ENCODE measurements at regions not wholly inside any gene's neighbourhood (a gene's known extent, or its start where the extent isn't known, plus 50 kb on each side); places are given as distances from the start of the nearest gene placed in this dataset.
"Not testable (repeated sequence)": the region's sequence is repeated elsewhere in the genome, so short reads cannot be mapped to it uniquely, and the experiment has no call there.

GRCh38 chrX:96540111-96540631, 144.5 kb upstream of the DIAPH2 start:
- DNase-seq, result no peak

- DNase-seq, result not testable (repeated sequence)
Observed at GRCh38 chrX:96546281-96546680, 138.4 kb upstream of the DIAPH2 start.

- no peak for DNase-seq
Observed at GRCh38 chrX:96551322-96551872, 133.2 kb upstream of the DIAPH2 start.

GRCh38 chrX:96556886-96557285, 127.8 kb upstream of the DIAPH2 start:
- no peak for DNase-seq

- DNase-seq, result not testable (repeated sequence)
Observed at GRCh38 chrX:96561129-96561528, 123.5 kb upstream of the DIAPH2 start.

GRCh38 chrX:96563646-96564045, 121.0 kb upstream of the DIAPH2 start:
- no peak for DNase-seq

GRCh38 chrX:96564595-96564994, 120.0 kb upstream of the DIAPH2 start:
- DNase-seq, result no peak

- DNase-seq, result no peak
Observed at GRCh38 chrX:96566878-96567277, 117.8 kb upstream of the DIAPH2 start.

GRCh38 chrX:96568071-96568470, 116.6 kb upstream of the DIAPH2 start:
- DNase-seq, result no peak

- no peak for DNase-seq
Observed at GRCh38 chrX:96569034-96569433, 115.6 kb upstream of the DIAPH2 start.

- DNase-seq, result no peak
Observed at GRCh38 chrX:96575011-96575410, 109.6 kb upstream of the DIAPH2 start.

- no peak for DNase-seq
Observed at GRCh38 chrX:96576368-96576767, 108.3 kb upstream of the DIAPH2 start.

GRCh38 chrX:96578781-96579180, 105.9 kb upstream of the DIAPH2 start:
- no peak for DNase-seq

GRCh38 chrX:96579252-96579651, 105.4 kb upstream of the DIAPH2 start:
- no peak for DNase-seq

GRCh38 chrX:96590403-96590802, 94.2 kb upstream of the DIAPH2 start:
- no peak for DNase-seq

- no peak for DNase-seq
Observed at GRCh38 chrX:96591421-96591820, 93.2 kb upstream of the DIAPH2 start.

GRCh38 chrX:96597847-96598246, 86.8 kb upstream of the DIAPH2 start:
- DNase-seq, result not testable (repeated sequence)

GRCh38 chrX:96611619-96612362, 72.9 kb upstream of the DIAPH2 start:
- no peak for DNase-seq

GRCh38 chrX:96615448-96615847, 69.2 kb upstream of the DIAPH2 start:
- DNase-seq, result no peak

GRCh38 chrX:96619588-96619987, 65.1 kb upstream of the DIAPH2 start:
- no peak for DNase-seq

- DNase-seq, result no peak
Observed at GRCh38 chrX:96621811-96622210, 62.8 kb upstream of the DIAPH2 start.
